GM21619 (cell line): ENCODE measurements at regions not wholly inside any gene's neighbourhood (a gene's known extent, or its start where the extent isn't known, plus 50 kb on each side); places are given as distances from the start of the nearest gene placed in this dataset.
"Not testable (repeated sequence)": the region's sequence is repeated elsewhere in the genome, so short reads cannot be mapped to it uniquely, and the experiment has no call there.

ENCODE experiments used
- ATAC-seq: cut with Tn5 transposase; IDR thresholded peaks from one replicate; pipeline ENCODE4 v1.9.1; 2021; ENCODE audit not compliant: unreplicated experiment

DNA sequence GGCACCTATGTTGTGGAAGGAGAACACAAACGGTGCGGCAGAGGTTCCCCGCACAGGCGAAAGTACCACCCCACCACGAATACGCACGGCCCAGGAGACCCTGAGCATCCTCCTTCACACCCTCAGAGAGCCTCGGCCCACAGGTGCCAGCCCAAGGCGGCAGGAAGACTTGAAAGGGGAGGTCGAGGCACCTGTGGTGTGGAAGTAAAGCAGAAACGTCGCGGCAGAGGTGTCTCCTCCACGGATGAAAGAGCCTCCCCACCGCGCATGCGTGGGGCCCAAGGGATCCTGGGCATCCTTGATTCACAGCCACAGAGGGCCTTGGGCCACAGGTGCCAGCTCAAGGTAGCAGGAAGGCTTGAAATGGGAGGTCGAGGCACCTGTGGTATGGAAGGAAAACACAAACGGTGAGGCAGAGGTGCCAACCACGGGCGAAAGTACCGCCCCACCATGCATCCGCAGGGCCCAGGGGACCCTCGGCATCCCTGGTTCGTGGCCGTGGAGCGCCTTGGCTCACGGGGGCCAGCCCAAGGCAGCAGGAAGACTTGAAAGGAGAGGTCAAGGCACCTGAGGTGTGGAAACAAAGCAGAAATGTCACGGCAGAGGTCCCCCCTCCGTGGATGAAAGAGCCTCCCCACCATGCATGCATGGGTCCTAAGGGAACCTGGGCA is 380.1 kb downstream of the ALG10 start:
- no peak for ATAC-seq

- ATAC-seq = no peak
These were observed 380.8 kb downstream of the ALG10 start for GRCh38 chr12:34402899-34403705.

DNA sequence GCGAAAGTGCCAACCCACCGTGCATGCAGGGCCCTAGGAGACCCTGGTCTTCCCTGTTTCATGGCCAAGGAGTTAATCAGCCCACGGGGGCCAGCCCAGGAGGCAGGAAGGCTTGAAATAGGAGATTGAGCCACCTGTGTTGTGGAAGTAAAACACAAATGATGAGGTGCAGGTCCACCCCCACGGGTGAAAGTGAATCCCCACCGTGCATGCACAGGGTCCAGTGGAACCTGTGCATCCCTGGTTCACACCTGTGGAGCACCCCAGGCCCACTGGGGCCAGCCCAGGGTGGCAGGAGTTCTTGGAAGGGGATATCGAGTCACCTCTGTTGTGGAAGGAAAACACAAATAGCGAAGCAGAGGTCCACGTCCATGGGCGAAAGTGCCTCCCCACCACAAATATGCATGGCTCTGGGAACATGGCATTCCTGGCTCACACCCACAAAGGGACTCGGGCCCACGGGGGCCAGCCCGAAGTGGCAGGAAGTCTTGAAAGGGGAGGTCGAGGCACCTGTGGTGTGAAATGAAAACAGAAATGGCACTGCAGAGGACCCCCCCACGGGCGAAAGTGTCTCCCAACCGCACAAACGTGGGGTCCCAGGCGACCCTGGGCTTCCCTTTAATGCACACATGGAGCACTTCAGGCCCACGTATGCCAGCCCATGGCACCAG is 381.5 kb downstream of the ALG10 start:
- no peak for ATAC-seq

DNA sequence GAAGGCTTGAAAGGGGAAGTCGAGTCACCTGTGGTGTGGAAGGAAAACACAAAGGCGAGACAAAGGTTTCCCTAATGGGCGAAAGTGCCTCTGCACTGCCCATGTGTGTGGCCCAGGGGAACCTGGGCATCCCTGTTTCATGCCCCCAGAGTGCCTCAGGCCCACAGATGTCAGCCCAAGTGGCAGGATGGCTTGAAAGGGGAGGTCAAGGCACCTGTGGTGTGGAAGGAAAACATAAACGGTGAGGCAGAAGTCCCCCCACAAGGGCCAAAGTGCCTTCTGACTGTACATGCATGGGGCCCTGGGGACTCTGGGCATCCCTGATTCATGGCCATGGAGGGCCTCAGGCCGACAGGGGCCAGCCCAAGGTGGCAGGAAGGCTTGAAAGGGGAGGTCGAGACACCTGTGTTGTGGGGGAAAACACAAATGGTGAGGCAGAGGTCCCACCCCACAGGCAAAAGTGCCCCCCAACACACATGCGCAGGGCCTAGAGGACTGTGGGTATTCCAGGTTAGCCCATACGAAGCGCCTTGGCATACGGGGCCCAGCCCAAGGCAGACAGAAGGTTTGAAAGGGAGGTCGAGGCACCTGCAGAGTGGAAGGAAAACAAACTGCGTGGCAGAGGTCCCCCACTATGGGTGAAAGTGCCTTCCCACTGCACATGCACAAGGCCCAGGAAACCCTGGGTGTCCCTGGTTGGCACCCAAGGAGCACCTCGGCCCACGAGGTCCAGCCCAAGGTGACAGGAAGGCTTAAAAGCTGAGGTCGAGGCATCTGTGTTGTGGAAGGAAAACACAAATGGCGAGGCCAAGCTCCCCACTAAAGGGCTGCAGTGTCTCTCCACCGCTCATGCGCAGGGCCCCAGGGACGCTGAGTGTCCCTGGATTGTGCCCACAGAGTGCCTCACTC is 382.3 kb downstream of the ALG10 start:
- ATAC-seq = no peak

GRCh38 chr12:34405286-34406227 is 383.3 kb downstream of the ALG10 start:
- ATAC-seq = no peak

GRCh38 chr12:34406228-34406995 is 384.1 kb downstream of the ALG10 start:
- no peak for ATAC-seq

- ATAC-seq = no peak
These were observed 384.7 kb downstream of the ALG10 start for GRCh38 chr12:34406996-34407300.

- ATAC-seq = no peak
These were observed 385.5 kb downstream of the ALG10 start for GRCh38 chr12:34407813-34408212.

GRCh38 chr12:34431509-34431908 is 409.2 kb downstream of the ALG10 start:
- not testable (repeated sequence) for ATAC-seq
